ENCODE measurements at regions not wholly inside any gene's neighbourhood (a gene's known extent, or its start where the extent isn't known, plus 50 kb on each side); places are given as distances from the start of the nearest gene placed in this dataset.

DNA sequence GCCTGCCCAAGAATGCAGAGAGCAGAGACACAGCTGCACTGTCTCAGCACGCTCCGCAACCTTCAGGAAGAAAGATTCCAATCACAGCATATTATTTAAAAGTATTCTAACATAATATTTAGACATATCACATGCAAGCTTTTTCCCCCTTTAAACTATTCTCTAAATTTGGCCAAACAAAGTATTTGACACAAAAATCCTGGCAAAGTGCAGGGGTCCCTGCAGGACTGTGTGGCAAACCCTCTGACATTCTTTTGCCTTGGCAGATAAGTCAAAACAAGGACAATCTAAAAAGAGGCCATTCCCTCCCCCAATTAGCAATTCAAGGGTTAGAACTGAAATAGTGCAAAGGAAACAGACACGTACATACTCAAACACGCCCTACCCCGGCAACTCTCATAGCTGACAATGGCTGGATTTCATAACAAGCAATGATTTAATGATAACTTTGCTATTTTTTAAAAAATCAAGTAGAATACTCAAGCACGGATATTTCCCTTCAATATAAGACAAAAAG lies 225.3 kb downstream of the MRPL39 start:
- no peak for DNase-seq (ENCODE audit: low read depth)

DNA sequence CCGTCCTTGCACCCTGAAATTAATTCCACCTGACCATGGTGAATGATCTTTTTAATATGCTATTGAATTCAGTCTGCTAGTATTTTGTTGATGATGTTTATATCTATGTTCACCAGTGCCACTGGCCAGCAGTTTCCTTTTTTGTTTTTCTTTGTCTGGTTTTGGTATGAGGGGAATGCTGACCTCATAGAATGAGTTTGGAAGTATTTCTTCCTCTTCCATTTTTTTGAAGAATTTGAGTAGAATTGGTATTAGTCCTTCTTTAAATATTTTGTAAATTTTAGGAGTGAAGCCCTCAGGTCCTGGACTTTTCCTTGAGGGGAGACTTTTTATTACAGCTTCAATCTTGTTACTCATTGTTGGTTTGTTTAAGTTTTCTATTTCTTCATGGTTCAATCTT lies 231.6 kb downstream of the MRPL39 start:
- no peak for DNase-seq (ENCODE audit: low read depth)

GRCh38 chr21:25373126-25374082 lies 233.9 kb downstream of the MRPL39 start:
- no peak for DNase-seq (ENCODE audit: low read depth)

DNA sequence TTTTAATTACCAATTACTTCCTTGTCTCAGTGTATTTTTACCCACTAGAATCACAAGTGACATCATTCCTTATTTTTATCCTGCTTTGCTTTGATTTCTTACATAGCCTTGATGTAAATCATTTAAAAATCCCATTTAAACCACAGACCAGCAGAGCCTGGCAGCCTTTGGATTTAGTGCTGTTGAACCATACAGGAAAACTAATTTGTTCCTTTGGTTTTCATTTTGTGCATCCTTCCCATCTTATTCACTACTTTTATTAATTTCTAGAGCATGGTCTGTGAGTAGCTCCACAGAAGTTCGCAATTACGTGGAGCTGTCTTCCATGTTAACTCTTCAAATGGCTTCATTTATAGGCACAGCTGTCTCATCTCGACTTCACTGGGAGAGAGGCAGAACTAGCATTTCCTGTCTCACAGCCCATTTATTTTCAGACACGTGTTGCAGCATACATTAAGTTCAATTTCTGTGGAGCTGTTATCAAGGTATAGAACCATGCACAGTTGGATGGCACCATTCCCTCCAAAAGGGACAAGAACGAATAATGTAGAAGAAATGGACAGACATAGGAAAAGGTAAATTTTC lies 235.3 kb downstream of the MRPL39 start:
- no peak for DNase-seq (ENCODE audit: low read depth)

DNA sequence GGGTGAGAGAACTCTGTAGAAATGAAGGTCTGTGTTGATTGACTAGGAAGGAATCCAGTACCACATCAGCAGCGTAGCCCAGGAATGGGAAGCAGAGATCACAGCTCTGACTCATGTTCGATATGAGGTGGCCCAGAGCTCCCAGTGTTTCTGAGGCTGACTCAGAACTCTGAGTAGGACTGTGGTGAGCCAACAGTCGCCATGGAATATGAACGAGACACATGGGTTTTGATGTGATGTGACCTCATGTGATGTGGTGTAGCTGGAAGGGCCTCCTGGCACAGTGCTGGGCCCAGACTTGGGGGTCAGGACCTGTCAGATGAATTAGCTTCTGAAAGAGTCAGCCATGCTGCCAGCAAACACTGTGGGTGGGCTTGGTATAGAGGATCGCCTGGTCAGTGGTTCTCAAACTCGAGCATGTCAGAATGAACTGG lies 237.0 kb downstream of the MRPL39 start:
- DNase-seq (ENCODE audit: low read depth) = peak; percentile 86

- peak; percentile 1 for DNase-seq (ENCODE audit: low read depth)
Measured at GRCh38 chr21:25369524-25370300, 237.6 kb downstream of the MRPL39 start.

DNA sequence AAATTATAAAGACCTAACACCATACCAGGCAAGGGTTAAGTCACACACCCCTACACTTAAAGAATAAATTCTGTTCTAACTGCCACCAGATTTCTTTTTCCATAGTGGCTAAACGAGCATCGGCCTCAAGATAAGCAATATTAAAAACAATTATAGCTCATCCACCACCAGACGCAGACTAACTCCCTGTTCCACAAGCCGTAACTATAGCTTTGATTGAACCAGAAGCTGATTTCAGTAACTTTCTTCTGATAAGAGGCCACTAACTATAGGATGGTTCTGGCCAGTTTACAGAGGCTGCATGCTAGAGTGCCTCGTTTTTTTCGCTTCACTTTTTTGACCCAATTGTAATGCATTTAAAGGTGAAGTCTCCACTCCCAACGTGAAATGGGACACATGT lies 238.8 kb downstream of the MRPL39 start:
- DNase-seq (ENCODE audit: low read depth) = no peak

DNA sequence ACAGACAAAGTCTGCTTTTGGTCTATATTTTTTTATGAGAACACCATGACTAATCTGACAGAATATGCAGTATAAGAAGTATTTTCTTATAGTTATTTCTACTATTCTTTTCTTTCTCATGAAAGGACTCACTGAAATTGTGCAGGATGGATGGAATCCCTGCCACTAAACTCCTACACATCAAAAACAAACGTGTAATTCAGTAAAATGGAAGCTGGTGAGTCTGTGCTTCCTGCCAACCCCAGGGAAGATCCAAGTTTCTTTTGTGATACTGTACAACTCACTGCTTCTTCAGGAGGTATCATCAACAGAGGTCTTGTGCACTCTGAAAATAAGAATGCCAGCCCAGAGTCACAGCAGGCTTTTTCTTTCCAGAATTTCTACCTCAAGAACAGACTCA lies 241.2 kb downstream of the MRPL39 start:
- DNase-seq (ENCODE audit: low read depth) = peak; percentile 14

GRCh38 chr21:25362375-25363267 lies 244.7 kb downstream of the MRPL39 start:
- DNase-seq (ENCODE audit: low read depth) = no peak

- DNase-seq (ENCODE audit: low read depth) = no peak
Measured at GRCh38 chr21:25361765-25362164, 245.5 kb downstream of the MRPL39 start.

DNA sequence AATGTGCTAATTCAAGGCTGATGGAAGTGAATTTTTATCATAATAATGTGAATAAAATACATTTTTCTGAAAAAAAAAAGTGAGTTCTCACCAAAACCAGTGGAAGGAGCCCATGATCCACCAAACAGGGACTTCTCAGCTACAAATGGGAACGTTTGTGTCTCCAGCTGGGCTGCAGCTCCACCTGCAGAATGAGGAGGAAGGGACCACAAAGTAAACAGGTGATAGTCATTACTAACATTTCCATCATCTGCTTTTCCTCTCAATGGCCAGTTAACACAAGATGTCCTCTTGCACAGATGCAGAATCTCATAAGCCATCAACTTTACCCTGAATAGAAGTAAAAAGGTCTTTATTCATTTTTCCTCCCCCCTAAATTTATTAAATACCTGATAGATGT lies 246.2 kb downstream of the MRPL39 start:
- no peak for DNase-seq (ENCODE audit: low read depth)

GRCh38 chr21:25360593-25360992 lies 246.7 kb downstream of the MRPL39 start:
- DNase-seq (ENCODE audit: low read depth) = no peak

GRCh38 chr21:25359724-25360123 lies 247.6 kb downstream of the MRPL39 start:
- no peak for DNase-seq (ENCODE audit: low read depth)

GRCh38 chr21:25350056-25350455 lies 257.2 kb downstream of the MRPL39 start:
- DNase-seq (ENCODE audit: low read depth) = peak; percentile 28

- DNase-seq (ENCODE audit: low read depth) = peak; percentile 15
Measured at GRCh38 chr21:25343774-25344545, 263.3 kb downstream of the MRPL39 start.

DNA sequence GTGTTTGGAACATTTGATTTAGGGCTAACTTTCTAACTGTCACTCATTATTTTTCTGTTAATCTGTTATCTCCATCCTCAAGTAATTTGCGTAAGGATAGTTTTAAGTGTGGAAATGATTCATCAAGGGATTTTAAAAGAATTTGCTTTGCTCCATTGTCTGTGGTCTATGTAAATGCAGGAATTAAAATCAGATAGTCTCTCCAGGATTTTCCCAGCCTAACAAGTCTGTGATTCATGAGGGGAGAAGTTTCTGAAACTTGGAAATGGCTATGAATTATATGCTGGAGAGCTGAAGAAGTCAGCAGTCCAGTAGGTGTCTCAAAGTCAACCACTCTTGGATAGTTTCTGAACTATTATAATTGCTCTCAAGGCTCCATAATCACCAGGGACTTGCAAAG lies 264.5 kb downstream of the MRPL39 start:
- DNase-seq (ENCODE audit: low read depth) = peak; percentile 39

DNA sequence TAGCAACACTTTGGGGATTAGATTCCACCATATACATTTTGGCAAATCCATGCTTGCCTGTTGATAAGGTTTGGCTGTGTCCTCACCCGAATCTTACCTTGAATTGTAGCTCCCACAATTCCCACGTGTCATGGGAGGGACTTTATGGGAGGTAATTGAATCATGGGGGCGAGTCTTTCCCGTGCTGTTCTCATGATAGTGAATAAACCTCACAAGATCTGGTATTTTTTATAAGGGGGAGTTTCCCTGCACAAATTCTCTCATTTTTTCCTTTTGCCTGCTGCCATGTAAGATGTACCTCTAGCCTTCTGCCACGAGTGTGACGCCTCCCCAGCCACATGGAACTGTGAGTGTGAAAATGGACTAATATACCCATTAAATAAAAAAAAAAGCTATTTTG lies 265.3 kb downstream of the MRPL39 start:
- no peak for DNase-seq (ENCODE audit: low read depth)

- DNase-seq (ENCODE audit: low read depth) = no peak
Measured at GRCh38 chr21:25338415-25338814, 268.9 kb downstream of the MRPL39 start.

- no peak for DNase-seq (ENCODE audit: low read depth)
Measured at GRCh38 chr21:25334046-25334730, 273.1 kb downstream of the MRPL39 start.

DNA sequence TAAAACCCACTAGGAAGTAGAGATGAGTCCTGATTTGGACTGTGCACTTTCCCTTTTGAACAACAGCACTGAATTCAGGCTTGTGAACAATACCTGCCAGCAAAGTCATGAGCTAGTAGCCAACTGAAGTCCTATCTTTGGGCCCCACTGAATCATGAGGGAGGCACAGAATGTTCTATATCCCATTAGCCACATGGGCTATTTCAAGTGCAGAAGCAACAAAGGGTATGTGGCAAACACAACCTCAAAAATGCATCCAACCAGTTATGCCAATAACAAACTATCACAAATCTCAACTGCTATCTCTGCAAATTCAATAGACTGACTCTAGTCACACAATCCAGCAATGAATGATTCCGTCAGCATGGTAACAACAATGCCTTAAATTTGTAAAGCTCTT lies 276.0 kb downstream of the MRPL39 start:
- DNase-seq (ENCODE audit: low read depth) = no peak
